Cerebellar cortex (tissue), 1 donor: ENCODE measurements at regions not wholly inside any gene's neighbourhood (a gene's known extent, or its start where the extent isn't known, plus 50 kb on each side); places are given as distances from the start of the nearest gene placed in this dataset.
"Not testable (repeated sequence)": the region's sequence is repeated elsewhere in the genome, so short reads cannot be mapped to it uniquely, and the experiment has no call there.

ENCODE experiments used
- DNase-seq: peaks from one replicate; pipeline ENCODE4 v3.0.0-alpha.2; 2015; ENCODE audit warnings: low spot score

DNA sequence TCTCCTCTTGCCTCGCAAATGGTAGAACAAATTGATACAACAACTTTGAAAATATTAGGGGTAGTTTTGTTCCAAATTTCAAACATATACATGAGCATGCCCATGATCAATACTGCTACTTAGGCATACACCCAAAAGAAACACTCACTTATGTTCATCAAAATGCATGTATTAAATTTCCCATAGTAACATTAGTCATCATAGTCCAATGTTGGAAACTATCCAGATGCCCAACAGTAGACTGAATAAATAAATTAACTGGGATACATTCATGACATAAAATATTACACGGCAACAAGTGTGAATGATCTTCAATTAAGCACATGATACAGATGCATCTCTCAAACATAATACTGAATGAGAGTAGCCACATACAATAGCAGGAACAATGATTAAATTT, 391.6 kb downstream of the CDH11 start:
- DNase-seq = no peak

DNA sequence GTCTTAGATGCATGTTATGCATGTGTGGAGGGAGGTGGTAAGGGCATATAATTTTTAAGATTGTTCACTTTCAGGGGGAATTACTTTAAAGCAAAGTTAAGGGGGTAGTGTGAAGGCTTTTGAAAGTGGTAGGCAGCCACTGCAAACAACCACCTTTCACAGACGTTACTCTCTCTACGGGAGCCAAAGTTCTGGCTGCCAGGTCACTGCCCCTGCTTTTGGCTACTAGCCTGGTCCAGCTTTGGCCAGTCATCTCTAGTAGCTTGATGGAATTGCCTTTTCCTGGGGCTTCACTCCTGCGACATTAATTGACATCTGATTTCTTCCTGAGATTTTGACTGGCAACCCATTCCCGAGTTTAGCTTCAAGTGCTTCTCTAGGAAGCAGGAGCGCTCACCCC, 397.5 kb downstream of the CDH11 start:
- no peak for DNase-seq

DNA sequence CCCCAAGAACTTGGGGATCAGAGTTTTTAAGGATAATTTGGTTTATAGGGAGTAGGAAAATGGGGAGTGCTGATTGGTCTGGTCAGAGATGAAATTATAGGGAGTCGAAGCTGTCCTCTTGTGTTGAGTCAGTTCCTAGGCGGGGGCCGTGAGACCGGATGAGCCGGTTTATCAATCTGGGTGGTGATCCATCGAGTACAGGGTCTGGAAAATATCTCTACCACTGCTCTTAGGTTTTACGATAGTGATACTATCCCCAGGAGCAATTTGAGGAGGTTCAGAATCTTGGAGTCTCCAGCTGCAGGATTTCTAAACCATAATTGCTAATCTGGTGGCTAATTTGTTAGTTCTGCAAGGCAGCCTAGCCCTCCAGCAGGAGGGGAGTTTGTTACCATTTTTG, 403.4 kb downstream of the CDH11 start:
- DNase-seq = no peak

DNA sequence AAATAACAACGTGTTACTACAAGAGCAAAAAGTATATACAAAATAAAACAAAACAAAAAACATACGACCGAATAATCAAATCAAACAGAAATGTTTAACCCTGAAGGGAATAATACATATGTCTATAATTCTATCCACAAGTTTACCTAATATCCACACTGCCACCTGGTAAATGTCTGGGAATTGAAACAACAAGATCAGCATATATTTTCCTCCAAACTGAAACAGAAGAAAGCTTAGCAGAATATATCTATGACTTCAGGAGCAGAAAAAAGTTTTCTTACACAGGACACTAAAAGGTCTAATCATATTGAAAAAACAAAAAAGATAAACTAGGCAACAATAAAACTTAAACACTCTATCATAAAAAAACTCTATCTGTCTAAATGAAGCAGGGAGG, 404.0 kb downstream of the CDH11 start:
- no peak for DNase-seq

DNA sequence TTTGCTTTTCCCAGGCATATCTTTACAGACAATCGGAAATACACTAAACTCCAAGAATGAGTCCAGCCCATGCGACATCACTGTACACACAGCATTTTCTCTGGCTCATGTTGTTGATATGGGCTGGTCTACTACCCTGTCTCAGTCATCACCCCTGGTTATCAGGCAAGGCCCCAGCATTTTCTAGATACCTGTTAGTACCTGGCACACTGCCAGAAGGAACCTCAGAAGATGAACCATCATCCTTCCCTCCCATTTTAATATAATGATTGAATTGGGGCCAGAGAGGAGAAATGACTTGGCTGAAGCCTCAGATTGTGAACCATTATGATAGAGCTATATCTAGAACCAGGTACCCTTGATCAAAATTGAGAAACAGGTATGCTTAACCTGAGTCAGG, 406.2 kb downstream of the CDH11 start:
- no peak for DNase-seq

DNA sequence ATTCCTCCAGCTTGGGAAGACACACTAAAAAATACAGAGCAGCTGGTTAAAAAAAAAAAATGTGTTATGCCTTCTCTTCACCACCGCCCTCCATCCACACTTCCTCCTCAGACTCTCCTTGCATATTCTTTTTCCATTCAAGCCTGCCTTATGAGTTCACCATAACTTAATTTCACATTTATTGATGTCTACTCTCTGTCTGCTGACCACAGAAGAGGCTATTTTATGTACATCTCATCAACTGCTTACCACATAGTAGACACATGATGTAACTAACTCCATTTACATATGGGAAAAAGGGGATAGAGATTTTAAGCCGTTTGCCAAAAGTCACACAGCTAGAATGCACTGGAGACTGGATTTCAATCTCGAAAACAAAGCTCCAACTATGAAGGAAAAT, 409.8 kb downstream of the CDH11 start:
- no peak for DNase-seq

DNA sequence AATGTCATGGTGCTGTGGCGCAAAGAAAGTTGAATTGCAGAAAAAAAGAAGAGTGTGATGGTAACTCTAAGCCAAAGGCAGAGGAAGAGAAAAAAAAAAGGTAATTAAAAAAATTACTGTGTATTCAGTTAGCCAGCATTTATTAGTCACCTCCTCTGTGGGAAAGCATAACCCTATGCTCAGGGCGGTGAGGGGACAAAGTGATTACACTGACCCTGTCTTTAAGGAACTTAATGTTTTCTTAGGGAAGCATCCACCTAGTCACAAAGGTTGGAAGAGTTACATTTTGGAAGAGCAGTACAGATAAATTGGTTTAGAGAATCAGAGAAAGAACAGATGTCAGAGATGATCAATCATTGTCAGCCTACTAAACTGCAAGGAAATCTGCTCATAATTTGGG, 410.3 kb downstream of the CDH11 start:
- no peak for DNase-seq

DNA sequence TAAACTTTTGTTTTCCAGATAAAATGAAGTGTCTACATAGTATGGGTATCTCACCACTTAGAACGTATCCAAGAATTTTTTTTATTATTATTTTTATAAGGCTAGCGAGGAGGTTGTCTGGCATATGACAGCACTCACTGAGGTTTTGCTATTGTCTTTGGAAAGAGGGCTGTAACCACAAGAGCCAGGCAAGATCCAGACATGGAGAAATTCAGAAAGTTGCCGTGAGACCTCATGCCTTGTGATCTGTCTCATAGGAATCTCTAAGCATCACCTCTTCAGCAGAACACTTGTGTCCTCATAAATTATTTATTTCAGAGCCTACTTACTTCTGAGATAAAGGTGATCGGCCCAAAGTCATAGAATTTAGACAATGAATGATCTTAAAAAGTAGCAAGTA, 410.8 kb downstream of the CDH11 start:
- DNase-seq = no peak

DNA sequence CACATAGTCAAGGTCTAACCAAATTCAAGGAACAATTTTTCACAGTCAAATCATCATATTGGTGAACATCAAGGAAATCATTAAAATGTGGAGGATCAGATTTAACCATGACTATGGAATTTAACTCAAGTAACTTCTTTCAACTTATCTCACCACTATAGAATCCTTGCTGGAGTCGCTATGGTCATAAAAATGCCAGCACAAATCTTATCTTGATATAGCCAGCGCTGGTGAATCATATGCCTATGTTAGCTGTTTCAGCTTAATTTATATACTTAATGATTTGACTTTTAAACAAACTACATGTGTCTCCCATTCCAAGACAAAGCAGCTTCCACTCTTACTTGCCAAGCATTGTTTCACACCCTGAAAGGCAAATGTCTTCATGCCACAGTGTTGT, 416.4 kb downstream of the CDH11 start:
- DNase-seq = no peak

DNA sequence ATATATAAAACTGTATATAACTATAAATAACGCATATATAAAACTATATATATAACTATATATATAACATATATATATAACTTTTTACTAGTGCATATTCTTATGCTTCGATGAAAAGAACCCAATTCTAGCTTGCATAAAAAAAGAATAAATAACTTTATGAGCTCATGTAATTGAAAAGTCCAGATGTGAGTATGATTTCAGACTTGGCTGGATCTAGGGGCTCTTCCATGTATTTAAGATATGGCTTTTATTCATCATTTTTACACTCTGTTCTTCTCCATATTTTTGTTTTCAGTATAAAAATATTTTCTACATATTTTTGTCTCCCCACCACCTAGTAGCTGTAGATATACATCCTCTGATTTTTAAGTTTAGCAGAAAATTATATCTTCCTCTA, 417.5 kb downstream of the CDH11 start:
- DNase-seq = no peak

DNA sequence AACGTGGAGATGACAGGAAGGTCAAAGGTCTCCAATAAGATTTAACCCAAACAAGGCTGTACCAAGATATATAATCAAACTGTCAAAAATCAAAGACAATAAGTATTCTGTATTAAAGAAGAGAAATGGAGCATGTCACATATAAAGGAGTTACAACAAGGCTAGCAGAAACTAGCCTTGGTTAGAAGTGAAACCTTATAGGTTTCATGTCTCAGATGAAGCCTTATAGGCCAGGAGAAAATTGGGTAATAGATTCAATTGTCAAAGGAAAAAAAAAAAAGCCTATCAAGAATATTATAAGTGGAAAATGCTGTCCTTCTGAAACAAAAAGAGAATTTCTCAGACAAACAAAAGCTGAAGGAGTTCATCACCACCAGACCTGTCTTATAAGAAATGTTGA, 419.4 kb downstream of the CDH11 start:
- DNase-seq = no peak

DNA sequence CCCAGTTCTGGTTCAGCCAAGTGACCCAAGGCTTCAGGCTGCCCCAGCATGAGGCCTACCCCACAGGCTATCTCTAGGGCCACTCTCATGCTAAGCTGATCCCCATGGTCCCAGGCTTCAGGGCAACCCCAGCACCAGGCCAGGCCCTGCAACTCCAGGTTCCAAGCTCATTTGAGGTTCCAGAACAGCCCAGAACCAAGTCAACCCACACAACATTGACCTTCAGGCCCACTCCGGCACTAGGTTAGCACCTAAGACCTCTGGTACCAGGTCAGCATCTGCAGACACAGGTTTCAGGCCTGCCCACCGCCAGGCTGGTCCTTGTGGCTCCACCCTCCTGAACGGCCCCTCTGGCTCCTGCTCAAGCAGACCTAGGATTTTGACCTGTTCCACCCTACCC, 421.2 kb downstream of the CDH11 start:
- DNase-seq = no peak

DNA sequence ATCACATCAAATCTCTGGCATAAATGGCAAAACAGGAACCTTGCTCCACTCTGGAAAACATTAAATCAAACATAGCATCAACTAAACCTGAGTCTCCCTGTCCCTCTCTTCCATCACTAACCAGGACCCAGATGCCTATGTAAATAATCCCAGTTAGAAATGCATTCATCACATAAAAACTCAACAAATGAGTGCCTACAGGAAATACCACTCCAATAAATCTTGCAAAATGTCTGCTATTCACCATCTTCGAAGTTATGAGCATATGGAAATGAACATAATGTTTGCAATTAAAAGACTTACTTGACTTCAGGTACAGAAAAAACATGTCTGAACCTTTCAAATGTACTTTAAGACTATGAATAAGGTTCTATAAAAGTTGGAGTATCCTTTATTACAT, 425.0 kb downstream of the CDH11 start:
- DNase-seq = no peak

DNA sequence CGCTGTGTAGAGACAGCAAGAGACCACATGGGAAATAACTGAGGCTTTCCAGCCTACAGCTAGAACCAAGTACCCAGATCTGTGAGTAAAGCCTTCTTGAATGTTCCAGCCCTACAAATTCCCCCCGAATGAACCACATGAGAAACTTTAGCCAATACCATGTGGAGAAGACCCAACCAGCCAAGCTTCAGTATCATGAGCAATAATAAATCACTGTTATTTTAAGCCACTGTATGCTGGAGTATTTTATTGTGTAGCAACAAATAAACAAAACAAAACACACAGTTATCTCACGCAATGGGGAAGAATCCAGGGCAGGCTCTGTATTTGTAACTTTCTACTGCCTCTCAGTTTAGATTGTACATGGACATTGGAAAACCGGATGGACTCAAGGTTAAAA, 426.2 kb downstream of the CDH11 start:
- no peak for DNase-seq

DNA sequence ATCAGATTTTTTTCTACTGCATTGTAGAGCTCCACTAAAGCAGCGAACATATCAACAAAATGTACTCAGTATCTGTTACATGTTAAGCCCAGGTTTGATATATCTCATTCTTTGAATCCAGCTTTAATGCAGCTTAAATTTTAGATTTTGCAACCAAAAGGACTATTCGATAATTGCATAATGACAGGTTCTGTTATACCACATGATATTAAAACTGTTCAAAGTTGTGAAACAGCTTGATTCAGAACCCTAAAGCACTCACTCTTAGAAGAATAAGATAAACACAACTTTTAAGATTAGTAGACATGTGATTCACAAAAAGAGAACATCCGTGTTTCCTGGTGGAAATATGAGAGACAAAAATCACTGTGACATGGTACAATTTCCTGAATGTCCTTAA, 427.9 kb downstream of the CDH11 start:
- DNase-seq = no peak

DNA sequence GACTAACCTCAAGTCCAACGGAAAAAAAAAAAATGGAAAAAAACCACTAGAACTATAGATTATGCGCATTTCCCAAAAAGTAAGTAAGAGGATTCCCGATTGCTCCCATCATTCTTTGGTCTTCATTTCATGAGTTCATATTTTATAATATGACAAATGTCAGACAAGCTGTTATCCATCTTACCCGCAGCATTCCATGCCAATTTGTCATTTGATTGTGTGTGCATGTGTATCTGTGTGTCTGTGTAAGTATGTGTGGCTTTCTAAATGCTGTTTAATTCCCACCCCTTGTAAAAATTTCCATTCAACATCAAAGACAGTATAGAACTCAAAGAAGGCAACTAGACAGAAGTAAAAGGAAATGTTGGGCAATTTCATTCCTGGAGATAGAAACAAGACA, 434.1 kb downstream of the CDH11 start:
- DNase-seq = no peak

DNA sequence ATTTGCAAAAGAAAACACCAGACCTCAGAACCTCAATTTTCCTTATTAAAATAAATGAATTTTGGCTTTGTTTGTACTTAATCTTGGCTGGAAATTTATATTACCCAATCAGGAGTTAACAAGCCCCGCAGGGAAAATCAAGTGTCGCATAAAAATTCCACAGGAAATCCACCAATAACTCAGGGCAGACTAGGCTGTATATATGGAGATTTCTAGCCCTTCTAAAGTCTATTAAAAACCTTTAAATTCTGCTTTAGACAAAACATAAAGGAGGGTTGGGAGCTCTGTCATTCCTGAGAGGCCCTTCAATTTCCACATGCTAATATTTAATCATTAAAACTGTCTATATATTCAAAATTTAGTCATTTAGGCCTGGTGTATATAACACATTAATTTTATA, 434.7 kb downstream of the CDH11 start:
- DNase-seq = no peak

DNA sequence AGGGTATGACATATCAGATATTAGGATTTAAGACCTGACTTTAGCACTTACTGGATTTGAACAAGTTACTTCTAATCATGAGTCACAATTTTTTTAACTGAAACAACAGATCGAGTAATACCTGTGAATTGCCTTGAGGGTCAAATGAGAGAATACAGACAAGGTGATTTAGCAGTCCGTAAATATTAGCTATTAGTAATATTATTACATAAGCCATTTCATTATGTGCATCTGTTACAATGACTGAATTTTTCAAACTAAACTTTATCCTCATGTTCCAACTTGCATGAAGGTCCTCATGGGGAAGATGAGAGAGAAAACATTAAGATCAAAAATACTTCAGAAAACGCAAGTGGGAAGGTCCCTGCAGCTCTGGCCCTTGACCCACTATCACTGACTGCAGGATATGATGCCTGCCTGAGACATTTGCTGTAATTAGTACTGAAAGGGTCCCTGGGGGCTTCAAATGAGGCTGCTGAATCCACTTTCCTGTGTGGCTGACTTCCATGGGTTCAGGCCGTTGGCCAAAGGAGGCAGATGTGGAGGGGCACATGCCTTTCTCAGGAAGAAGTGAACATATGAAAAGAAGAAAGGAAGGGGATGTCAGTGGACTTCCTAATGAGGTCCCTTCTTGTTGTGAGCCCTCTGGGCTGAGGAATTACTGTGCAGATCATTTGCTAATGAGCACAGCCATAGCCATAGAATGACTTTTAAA, 441.7 kb downstream of the CDH11 start:
- no peak for DNase-seq

DNA sequence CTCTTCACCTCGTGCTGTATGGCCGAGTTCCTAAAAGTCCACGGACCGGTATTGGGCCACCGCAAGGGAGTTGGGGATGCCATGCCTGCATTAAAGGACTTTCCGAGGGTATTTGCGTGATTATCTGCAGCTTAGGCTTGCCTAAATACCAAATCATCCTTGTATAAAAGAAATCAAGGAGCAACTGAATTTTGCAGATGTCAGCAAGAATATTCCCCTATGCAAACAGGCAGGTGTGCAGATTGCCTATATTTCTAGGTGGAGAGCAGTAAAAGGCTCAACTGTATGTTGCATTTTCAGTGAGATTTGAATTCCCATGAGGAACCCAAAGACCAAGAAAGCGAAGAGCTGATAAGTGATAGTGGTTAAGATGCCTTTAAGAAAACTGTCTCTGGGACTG, 452.3 kb downstream of the CDH11 start:
- DNase-seq = no peak

DNA sequence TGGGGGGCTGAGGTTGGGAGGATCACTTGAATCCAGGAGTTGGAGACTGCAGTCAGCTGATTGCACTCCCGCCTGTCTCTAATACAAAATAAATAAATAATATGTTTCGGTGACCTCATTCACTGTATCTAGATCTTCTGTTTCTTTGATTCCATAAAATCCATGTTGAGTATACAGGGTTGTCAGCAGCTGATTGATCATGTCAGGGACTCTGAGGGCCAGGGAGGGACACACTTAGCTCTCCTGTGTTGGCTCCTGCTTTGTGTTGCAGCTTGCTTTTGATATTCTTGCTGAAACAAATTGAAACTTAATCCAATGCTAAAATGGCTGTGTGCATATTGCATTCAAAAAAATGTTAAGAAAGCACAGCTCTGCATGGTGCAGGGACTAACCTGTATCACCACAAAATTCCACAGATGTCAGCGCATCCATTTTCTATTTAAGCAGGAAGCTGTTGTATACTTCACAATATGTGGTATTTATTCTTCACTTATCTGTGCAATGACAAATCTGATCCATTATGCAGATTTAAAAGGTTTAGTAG, 454.5 kb downstream of the CDH11 start:
- no peak for DNase-seq

DNA sequence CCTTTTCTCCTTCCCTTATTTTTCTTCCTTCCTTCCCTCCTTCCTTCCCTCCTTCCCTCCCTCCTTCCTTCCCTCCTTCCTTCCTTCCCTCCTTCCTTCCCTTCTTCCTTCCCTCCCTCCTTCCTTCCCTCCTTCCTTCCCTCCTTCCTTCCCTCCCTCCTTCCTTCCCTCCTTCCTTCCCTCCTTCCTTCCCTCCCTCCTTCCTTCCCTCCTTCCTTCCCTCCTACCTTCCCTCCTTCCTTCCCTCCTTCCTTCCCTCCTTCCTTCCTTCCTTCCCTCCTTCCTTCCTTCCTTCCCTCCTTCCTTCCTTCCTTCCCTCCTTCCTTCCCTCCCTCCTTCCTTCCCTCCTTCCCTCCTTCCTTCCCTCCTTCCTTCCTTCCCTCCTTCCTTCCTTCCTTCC, 459.6 kb downstream of the CDH11 start:
- DNase-seq = not testable (repeated sequence)

DNA sequence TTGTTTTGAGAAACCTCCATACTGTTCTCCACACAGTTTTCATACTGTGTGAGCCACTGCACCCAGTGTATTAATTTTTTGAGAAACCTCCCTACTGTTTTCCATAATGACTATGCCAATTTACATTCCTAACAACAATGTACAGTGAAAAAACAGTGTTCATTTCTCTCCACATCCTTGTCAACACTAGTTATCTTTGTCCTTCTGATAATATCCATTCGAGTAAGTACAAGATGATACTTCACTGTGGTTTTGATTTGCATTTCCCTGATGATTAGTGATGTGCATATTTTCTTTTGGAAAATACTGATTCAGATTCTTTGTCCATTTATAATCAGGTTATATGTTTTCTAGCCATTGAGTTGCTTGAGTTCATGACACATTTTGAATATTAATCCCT, 462.0 kb downstream of the CDH11 start:
- no peak for DNase-seq

DNA sequence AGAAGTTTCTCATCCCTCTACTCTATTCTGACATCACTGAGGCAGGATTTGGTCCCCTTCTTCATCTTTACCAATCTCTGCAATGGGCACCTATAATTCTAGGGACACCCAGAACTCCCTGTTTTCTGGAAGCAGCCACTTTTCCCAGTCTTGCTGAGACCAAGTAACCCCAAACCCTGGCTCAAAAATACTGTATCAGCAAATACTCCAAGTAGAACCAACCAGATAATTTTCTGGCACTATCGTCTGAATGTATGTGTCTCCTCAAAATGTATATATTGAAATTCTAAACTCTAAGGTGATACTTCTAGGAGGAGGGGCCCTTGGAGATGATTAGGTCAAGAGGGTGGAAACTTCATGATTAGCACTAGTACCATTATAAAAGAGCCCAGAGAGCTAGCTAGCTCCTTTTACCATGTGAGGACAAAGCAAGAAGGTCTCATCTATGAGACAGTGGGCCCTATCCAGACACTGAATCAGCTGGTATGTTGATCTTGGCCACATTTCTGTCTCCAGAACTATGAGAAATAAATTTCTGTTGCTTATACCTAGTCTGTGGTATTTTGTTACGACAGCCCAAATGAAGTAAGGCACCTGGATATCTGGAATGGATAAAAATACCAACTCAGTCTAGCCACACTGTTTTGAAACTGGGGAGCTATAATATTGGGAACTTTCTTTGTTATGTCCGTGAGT, 464.4 kb downstream of the CDH11 start:
- no peak for DNase-seq

DNA sequence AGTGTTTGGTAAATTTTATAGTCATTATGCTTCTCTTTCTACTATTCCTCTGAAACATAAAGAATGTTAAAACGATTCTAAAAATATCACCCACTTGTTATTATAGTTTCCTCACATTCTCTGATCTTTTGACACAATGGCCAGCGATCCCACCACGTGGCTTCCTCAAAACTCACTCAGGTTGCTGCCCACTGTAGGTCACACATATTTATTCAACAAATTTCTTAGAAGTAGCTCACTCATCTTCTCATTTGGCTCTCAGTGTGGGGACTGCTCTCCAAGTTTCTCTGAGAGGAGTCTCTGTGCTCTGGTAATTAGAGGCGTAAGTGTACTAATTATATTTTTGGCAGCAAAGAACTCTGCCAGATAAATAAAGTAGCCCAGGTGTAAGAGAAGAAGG, 465.4 kb downstream of the CDH11 start:
- DNase-seq = no peak
